ENCODE measurements at regions not wholly inside any gene's neighbourhood (a gene's known extent, or its start where the extent isn't known, plus 50 kb on each side); places are given as distances from the start of the nearest gene placed in this dataset.
A peak's percentile ranks its signal among the peaks of the same experiment; 100 is the strongest.

- Histone ChIP-seq H3K27me3 (ENCODE audit: insufficient read depth, low read length, poor library complexity, severe bottlenecking) (no peaks in the 10 kb centered on the region), H4K20me1 (ENCODE audit: insufficient read depth, low read length, poor library complexity, severe bottlenecking) (no peaks in the 10 kb centered on the region), H2AFZ (ENCODE audit: low read length) (no peak overlapping the region), H3K9me2 (replicated peaks; ENCODE audit: low read depth, low read length) (no peaks in the 10 kb centered on the region), H3F3A (ENCODE audit: low read depth) (no peaks in the 10 kb centered on the region), H3K79me2 (ENCODE audit: insufficient read depth, low read length) (no peaks in the 10 kb centered on the region), H3K36me3 (ENCODE audit: insufficient read depth, low read length) (no peaks in the 10 kb centered on the region), H3K9me3 (ENCODE audit: insufficient read depth, low read depth, low read length) (no peaks in the 10 kb centered on the region), H3K9ac (ENCODE audit: low read depth, low read length, poor library complexity, severe bottlenecking) (no peak overlapping the region), H3K4me1 (ENCODE audit: insufficient read depth, low read length, poor library complexity, severe bottlenecking) (no peaks in the 10 kb centered on the region), H3K4me2 (ENCODE audit: low read depth, low read length, poor library complexity, severe bottlenecking) (no peak overlapping the region), H3K4me3 (ENCODE audit: low read length, poor library complexity, severe bottlenecking) (no peak overlapping the region)
- TF ChIP-seq CTCF (conservative IDR thresholded peaks at IDR 0.05; ENCODE audit: low read length) = no peak
- no peak for TF ChIP-seq EZH2phosphoT487 (IDR thresholded peaks at IDR 0.05; ENCODE audit: borderline replicate concordance)
Observed at GRCh38 chr4:60799214-60799613, 400.9 kb upstream of the ADGRL3 start.

- Histone ChIP-seq H3K4me1 (ENCODE audit: insufficient read depth, low read length, poor library complexity, severe bottlenecking) (no peaks in the 10 kb centered on the region), H3K4me3 (ENCODE audit: low read length, poor library complexity, severe bottlenecking) (no peak overlapping the region), H3F3A (ENCODE audit: low read depth) (no peaks in the 10 kb centered on the region), H3K9me3 (ENCODE audit: insufficient read depth, low read depth, low read length) (no peaks in the 10 kb centered on the region), H3K4me2 (ENCODE audit: low read depth, low read length, poor library complexity, severe bottlenecking) (no peak overlapping the region), H3K9me2 (replicated peaks; ENCODE audit: low read depth, low read length) (no peaks in the 10 kb centered on the region), H3K9ac (ENCODE audit: low read depth, low read length, poor library complexity, severe bottlenecking) (no peak overlapping the region), H3K27me3 (ENCODE audit: insufficient read depth, low read length, poor library complexity, severe bottlenecking) (no peaks in the 10 kb centered on the region), H3K79me2 (ENCODE audit: insufficient read depth, low read length) (no peaks in the 10 kb centered on the region), H2AFZ (ENCODE audit: low read length) (no peak overlapping the region), H4K20me1 (ENCODE audit: insufficient read depth, low read length, poor library complexity, severe bottlenecking) (no peaks in the 10 kb centered on the region), H3K36me3 (ENCODE audit: insufficient read depth, low read length) (no peaks in the 10 kb centered on the region)
- TF ChIP-seq CTCF (conservative IDR thresholded peaks at IDR 0.05; ENCODE audit: low read length) = no peak
- TF ChIP-seq EZH2phosphoT487 (IDR thresholded peaks at IDR 0.05; ENCODE audit: borderline replicate concordance) = no peak
Observed at GRCh38 chr4:60800701-60801100, 399.4 kb upstream of the ADGRL3 start.

- Histone ChIP-seq H3K27me3 (ENCODE audit: insufficient read depth, low read length, poor library complexity, severe bottlenecking) (no peaks in the 10 kb centered on the region), H3K4me2 (ENCODE audit: low read depth, low read length, poor library complexity, severe bottlenecking) (no peak overlapping the region), H3F3A (ENCODE audit: low read depth) (no peaks in the 10 kb centered on the region), H3K9me2 (replicated peaks; ENCODE audit: low read depth, low read length) (no peaks in the 10 kb centered on the region), H3K9ac (ENCODE audit: low read depth, low read length, poor library complexity, severe bottlenecking) (no peak overlapping the region), H3K36me3 (ENCODE audit: insufficient read depth, low read length) (no peaks in the 10 kb centered on the region), H3K4me3 (ENCODE audit: low read length, poor library complexity, severe bottlenecking) (no peak overlapping the region), H3K79me2 (ENCODE audit: insufficient read depth, low read length) (no peaks in the 10 kb centered on the region), H4K20me1 (ENCODE audit: insufficient read depth, low read length, poor library complexity, severe bottlenecking) (no peaks in the 10 kb centered on the region), H3K4me1 (ENCODE audit: insufficient read depth, low read length, poor library complexity, severe bottlenecking) (no peaks in the 10 kb centered on the region), H3K9me3 (ENCODE audit: insufficient read depth, low read depth, low read length) (no peaks in the 10 kb centered on the region), H2AFZ (ENCODE audit: low read length) (0 out of 2 replicates have a peak overlapping the region, but pooled peaks have one; percentile 34)
- TF ChIP-seq CTCF (conservative IDR thresholded peaks at IDR 0.05; ENCODE audit: low read length) = peak; percentile 71
- TF ChIP-seq EZH2phosphoT487 (IDR thresholded peaks at IDR 0.05; ENCODE audit: borderline replicate concordance) = no peak
Observed at GRCh38 chr4:60805500-60806313, 394.4 kb upstream of the ADGRL3 start.
